ENCODE measurements at regions not wholly inside any gene's neighbourhood (a gene's known extent, or its start where the extent isn't known, plus 50 kb on each side); places are given as distances from the start of the nearest gene placed in this dataset.

DNA sequence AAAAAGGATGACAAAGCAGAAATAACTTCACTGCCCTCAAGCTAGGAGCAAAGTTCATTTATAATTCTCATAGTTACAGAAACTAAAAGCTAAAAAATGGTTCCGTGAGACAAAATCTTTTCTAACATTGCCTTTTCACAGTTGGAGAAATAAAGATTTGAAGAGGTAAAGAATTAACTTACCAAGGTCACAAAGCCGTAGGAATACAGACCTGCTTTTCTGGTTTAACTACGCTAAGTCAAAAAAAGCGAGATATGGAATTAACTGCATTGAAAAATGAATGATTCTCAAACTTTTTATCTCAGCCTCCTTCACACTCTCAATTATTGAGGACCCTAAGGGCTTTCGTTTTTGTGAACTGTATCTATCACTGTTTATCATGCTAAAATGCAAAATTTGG lies 95.3 kb downstream of the SLC17A6 start:
- TF ChIP-seq, protein P1, sequence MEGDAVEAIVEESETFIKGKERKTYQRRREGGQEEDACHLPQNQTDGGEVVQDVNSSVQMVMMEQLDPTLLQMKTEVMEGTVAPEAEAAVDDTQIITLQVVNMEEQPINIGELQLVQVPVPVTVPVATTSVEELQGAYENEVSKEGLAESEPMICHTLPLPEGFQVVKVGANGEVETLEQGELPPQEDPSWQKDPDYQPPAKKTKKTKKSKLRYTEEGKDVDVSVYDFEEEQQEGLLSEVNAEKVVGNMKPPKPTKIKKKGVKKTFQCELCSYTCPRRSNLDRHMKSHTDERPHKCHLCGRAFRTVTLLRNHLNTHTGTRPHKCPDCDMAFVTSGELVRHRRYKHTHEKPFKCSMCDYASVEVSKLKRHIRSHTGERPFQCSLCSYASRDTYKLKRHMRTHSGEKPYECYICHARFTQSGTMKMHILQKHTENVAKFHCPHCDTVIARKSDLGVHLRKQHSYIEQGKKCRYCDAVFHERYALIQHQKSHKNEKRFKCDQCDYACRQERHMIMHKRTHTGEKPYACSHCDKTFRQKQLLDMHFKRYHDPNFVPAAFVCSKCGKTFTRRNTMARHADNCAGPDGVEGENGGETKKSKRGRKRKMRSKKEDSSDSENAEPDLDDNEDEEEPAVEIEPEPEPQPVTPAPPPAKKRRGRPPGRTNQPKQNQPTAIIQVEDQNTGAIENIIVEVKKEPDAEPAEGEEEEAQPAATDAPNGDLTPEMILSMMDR (IDR thresholded peaks at IDR 0.05): no peak
- TF ChIP-seq POLR2A (IDR thresholded peaks at IDR 0.05) (no peak), POLR2AphosphoS5 (IDR thresholded peaks at IDR 0.05) (no peak)
